Left renal pelvis (tissue), 4 donors: ENCODE measurements at regions not wholly inside any gene's neighbourhood (a gene's known extent, or its start where the extent isn't known, plus 50 kb on each side); places are given as distances from the start of the nearest gene placed in this dataset.

Source experiments
- DNase-seq, 4 donors: peaks; one replicate each; pipeline ENCODE4 v3.0.0-alpha.2; 2013; ENCODE audit warnings: low read depth in 4 of 4, low spot score in 3 of 4

GRCh38 chr11:29373725-29374124, 643.1 kb downstream of the KCNA4 start:
- DNase-seq, result no peak

GRCh38 chr11:29368126-29368525, 648.7 kb downstream of the KCNA4 start:
- DNase-seq, result no peak

- no peak for DNase-seq
These were observed 652.8 kb downstream of the KCNA4 start for GRCh38 chr11:29364006-29364405.

- DNase-seq, result no peak
These were observed 655.5 kb downstream of the KCNA4 start for GRCh38 chr11:29361369-29361768.

- no peak for DNase-seq
These were observed 663.0 kb downstream of the KCNA4 start for GRCh38 chr11:29353833-29354232.

- no peak for DNase-seq
These were observed 664.5 kb downstream of the KCNA4 start for GRCh38 chr11:29352273-29352795.

- no peak for DNase-seq
These were observed 665.4 kb downstream of the KCNA4 start for GRCh38 chr11:29351301-29351873.

- no peak for DNase-seq
These were observed 673.1 kb downstream of the KCNA4 start for GRCh38 chr11:29343465-29344333.

- DNase-seq, result no peak
These were observed 679.9 kb downstream of the KCNA4 start for GRCh38 chr11:29336727-29337575.

GRCh38 chr11:29334776-29335130, 682.1 kb downstream of the KCNA4 start:
- DNase-seq, result no peak

- peak in 3 of 4 donors; percentile 4 to 37 (median 32) for DNase-seq
These were observed 682.6 kb downstream of the KCNA4 start for GRCh38 chr11:29333993-29334775.

- no peak for DNase-seq
These were observed 685.3 kb downstream of the KCNA4 start for GRCh38 chr11:29331451-29332010.

- peak in 2 of 4 donors; percentile 4 to 29 for DNase-seq
These were observed 687.8 kb downstream of the KCNA4 start for GRCh38 chr11:29328961-29329441.

- no peak for DNase-seq
These were observed 688.9 kb downstream of the KCNA4 start for GRCh38 chr11:29327891-29328290.

- DNase-seq, result no peak
These were observed 690.1 kb downstream of the KCNA4 start for GRCh38 chr11:29326757-29327156.

- no peak for DNase-seq
These were observed 692.5 kb downstream of the KCNA4 start for GRCh38 chr11:29324328-29324727.

GRCh38 chr11:29321293-29322132, 695.3 kb downstream of the KCNA4 start:
- no peak for DNase-seq

- no peak for DNase-seq
These were observed 696.6 kb downstream of the KCNA4 start for GRCh38 chr11:29320196-29320595.

GRCh38 chr11:29319210-29319609, 697.6 kb downstream of the KCNA4 start:
- no peak for DNase-seq
